HepG2 (cell line): ENCODE measurements at regions not wholly inside any gene's neighbourhood (a gene's known extent, or its start where the extent isn't known, plus 50 kb on each side); places are given as distances from the start of the nearest gene placed in this dataset.

Source experiments
- NFYC ChIP-seq: IDR thresholded peaks from 2 replicates; pipeline ENCODE4 v1.6.1; 2016; ENCODE audit warnings: missing genetic modification reagents, missing compliant biosample characterization
- PHF5A ChIP-seq: IDR thresholded peaks from one replicate; pipeline ENCODE4 v1.6.1; 2018; ENCODE audit warnings: low read depth, missing genetic modification reagents; ENCODE audit not compliant: unreplicated experiment
- RNF2 ChIP-seq: fragments of 450-650 bp; conservative IDR thresholded peaks from 2 replicates; pipeline ENCODE4 v1.6.1; 2016; ENCODE audit warnings: low read depth
- ZNF24 ChIP-seq: fragments of 450-650 bp; IDR thresholded peaks from 2 replicates; pipeline ENCODE4 v1.6.1; 2017; ENCODE audit warnings: antibody characterized with exemption, mild to moderate bottlenecking
- ZNF501 ChIP-seq: sonication (generic); formaldehyde crosslinking; IDR thresholded peaks from 2 replicates; pipeline ENCODE4 v1.5.1; 2020; ENCODE audit warnings: mild to moderate bottlenecking, moderate library complexity, missing genetic modification reagents
- ZNF674 ChIP-seq: sonication (generic); formaldehyde crosslinking; IDR thresholded peaks from 2 replicates; pipeline ENCODE4 v1.5.0; 2020; ENCODE audit warnings: low read depth, mild to moderate bottlenecking, missing genetic modification reagents
- ZZZ3 ChIP-seq: sonication (generic); formaldehyde crosslinking; IDR thresholded peaks from 2 replicates; pipeline ENCODE4 v1.4.0; 2020; ENCODE audit warnings: missing genetic modification reagents, mild to moderate bottlenecking, borderline replicate concordance
- TF ChIP-seq, protein P1 (sequence below): sonication (generic); formaldehyde crosslinking; IDR thresholded peaks from 2 replicates; pipeline ENCODE4 v1.4.0; 2020; ENCODE audit warnings: missing genetic modification reagents, borderline replicate concordance
- TF ChIP-seq, protein P2 (sequence below): sonication (generic); formaldehyde crosslinking; IDR thresholded peaks from 2 replicates; pipeline ENCODE4 v1.8.1; 2023; ENCODE audit warnings: mild to moderate bottlenecking, missing genetic modification reagents
- TF ChIP-seq, protein P3 (sequence below): sonication (generic); formaldehyde crosslinking; IDR thresholded peaks from 2 replicates; pipeline ENCODE4 v1.8.1; 2022; ENCODE audit warnings: low read depth, mild to moderate bottlenecking, missing genetic modification reagents

DNA sequence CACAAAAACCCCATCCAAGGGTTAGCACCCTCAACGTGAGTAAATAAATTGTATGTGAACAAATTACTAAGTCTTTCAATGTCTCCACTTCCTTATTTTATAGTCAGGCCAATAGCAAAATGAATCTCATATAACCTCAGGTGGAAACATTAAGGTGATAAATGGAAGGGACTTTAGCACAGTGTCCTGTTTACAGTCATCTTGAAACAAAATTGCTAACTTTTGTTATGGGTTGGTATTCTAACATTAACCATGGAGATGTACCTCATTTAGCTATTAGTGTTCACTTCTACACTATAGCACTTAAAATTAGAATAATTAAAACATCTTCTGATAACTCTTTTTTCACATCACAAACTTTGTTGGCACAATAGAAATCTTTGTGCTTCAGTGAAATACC lies 255.8 kb upstream of the CNTNAP2 start (continued):
- TF ChIP-seq, protein P1, sequence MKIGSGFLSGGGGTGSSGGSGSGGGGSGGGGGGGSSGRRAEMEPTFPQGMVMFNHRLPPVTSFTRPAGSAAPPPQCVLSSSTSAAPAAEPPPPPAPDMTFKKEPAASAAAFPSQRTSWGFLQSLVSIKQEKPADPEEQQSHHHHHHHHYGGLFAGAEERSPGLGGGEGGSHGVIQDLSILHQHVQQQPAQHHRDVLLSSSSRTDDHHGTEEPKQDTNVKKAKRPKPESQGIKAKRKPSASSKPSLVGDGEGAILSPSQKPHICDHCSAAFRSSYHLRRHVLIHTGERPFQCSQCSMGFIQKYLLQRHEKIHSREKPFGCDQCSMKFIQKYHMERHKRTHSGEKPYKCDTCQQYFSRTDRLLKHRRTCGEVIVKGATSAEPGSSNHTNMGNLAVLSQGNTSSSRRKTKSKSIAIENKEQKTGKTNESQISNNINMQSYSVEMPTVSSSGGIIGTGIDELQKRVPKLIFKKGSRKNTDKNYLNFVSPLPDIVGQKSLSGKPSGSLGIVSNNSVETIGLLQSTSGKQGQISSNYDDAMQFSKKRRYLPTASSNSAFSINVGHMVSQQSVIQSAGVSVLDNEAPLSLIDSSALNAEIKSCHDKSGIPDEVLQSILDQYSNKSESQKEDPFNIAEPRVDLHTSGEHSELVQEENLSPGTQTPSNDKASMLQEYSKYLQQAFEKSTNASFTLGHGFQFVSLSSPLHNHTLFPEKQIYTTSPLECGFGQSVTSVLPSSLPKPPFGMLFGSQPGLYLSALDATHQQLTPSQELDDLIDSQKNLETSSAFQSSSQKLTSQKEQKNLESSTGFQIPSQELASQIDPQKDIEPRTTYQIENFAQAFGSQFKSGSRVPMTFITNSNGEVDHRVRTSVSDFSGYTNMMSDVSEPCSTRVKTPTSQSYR (CRISPR knock-in tag) = no peak
- TF ChIP-seq ZNF674 (CRISPR knock-in tag) = no peak
- TF ChIP-seq ZNF24 = no peak
- TF ChIP-seq RNF2 = no peak
- TF ChIP-seq, protein P2, sequence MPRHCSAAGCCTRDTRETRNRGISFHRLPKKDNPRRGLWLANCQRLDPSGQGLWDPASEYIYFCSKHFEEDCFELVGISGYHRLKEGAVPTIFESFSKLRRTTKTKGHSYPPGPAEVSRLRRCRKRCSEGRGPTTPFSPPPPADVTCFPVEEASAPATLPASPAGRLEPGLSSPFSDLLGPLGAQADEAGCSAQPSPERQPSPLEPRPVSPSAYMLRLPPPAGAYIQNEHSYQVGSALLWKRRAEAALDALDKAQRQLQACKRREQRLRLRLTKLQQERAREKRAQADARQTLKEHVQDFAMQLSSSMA (CRISPR knock-in tag) = no peak
- TF ChIP-seq PHF5A (CRISPR knock-in tag) = no peak
- no peak for TF ChIP-seq ZNF501 (CRISPR knock-in tag)
- TF ChIP-seq, protein P3, sequence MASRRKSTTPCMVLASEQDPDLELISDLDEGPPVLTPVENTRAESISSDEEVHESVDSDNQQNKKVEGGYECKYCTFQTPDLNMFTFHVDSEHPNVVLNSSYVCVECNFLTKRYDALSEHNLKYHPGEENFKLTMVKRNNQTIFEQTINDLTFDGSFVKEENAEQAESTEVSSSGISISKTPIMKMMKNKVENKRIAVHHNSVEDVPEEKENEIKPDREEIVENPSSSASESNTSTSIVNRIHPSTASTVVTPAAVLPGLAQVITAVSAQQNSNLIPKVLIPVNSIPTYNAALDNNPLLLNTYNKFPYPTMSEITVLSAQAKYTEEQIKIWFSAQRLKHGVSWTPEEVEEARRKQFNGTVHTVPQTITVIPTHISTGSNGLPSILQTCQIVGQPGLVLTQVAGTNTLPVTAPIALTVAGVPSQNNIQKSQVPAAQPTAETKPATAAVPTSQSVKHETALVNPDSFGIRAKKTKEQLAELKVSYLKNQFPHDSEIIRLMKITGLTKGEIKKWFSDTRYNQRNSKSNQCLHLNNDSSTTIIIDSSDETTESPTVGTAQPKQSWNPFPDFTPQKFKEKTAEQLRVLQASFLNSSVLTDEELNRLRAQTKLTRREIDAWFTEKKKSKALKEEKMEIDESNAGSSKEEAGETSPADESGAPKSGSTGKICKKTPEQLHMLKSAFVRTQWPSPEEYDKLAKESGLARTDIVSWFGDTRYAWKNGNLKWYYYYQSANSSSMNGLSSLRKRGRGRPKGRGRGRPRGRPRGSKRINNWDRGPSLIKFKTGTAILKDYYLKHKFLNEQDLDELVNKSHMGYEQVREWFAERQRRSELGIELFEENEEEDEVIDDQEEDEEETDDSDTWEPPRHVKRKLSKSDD (CRISPR knock-in tag) = no peak
- TF ChIP-seq NFYC (CRISPR knock-in tag) = no peak
- no peak for TF ChIP-seq ZZZ3 (CRISPR knock-in tag)
